ENCODE measurements at regions not wholly inside any gene's neighbourhood (a gene's known extent, or its start where the extent isn't known, plus 50 kb on each side); places are given as distances from the start of the nearest gene placed in this dataset.

DNA sequence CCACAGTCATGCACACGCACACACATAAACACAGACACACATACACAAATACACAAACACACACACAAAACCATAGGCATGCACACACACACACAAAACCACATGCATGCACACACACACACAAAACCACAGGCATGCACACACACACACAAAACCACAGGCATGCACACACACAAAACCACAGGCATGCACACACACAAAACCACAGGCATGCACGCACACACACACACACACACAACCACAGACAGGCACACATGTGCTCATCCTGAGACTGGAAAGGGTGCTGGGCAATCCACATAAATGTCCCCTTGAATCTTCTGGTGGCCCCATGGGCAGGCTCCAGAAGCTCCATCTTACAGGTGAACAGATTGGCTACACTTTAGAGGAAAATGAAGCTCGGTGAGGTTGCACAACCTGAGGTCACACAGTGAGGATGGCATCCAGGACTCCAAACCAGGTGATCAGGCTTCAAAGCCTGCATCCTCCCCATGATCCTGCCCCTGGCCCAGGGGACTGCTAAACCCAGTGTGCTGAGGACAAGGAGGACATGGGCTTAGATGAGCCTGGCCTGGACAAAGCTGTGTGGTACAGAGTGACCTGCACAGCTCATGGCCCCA is 144.8 kb downstream of the GADD45G start:
- TF ChIP-seq ZNF274 (IDR thresholded peaks at IDR 0.05; ENCODE audit: low read depth, low read length) = no peak
- TF ChIP-seq YY1 (IDR thresholded peaks at IDR 0.05; ENCODE audit: insufficient read depth, insufficient read length) = no peak
